CD4-positive, alpha-beta T cell treated with Interleukin-21 for 1 hour (primary cell): ENCODE measurements at regions not wholly inside any gene's neighbourhood (a gene's known extent, or its start where the extent isn't known, plus 50 kb on each side); places are given as distances from the start of the nearest gene placed in this dataset.
"Not testable (repeated sequence)": the region's sequence is repeated elsewhere in the genome, so short reads cannot be mapped to it uniquely, and the experiment has no call there.

Source experiments
- DNase-seq: peaks from one replicate; pipeline ENCODE4 v3.0.0-alpha.2; 2020

DNA sequence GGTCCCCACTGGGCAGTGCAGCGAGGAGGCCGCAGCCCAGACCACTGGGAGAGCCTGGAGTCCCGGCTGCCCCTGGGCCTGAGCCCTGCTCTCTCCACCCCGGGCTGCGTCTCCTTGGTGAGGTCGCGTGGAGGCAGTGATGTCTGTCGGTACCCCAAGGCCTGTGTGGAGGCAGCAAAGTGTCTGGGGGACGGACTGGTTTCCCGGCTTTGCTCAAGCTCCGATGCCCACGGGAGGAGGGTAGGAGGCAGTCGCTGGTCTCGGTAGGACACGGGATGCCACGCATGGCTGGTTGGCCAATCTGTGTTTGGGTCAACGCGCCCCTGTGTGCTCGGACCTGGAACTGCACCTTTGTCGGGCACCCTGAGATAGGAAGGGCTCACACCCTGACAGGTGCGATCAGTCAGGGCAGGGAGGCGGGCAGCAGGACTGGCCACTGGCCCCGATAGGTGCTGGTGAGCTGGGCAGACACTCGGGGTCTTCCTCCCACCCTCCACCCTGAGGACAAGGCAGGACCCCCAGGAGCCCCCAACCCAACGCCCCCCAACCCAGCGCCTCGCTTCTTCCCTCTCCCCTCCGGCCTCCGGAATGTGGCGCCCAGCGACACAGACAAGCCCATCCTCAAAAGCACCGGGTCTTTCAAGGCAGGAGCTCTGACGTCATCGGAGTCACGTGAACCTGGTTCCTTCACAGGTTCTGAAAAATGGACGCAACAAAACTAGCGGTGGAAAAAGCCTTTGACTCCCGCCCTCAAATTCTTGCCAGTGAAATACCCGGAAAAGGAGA is 288.6 kb downstream of the NDUFA10 start:
- DNase-seq: no peak

DNA sequence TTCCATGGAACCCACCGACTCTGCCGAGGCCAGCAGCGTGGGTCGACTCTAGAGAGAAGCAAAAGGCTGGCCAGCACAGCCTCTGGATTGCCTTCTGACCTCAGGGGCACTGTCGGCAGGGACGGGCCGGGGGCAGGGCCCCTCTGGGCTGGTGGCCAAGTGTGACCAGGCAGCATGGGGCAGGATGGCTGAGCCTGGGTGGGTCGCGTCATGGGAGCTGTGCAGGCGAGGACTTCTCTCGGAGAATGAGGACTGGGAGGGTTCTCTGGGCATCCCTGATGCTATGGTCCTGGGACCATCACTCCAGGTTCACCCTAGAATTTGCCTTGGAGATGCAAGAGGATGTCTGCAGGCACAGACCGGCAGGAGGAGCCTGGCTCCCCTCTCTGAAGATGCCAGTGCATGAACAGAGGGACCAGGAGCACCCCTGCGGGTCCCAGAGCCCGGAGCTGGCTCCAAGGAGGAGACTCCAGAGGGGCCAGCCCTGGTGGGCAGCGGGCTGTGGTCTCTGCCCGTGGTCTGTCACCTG is 289.2 kb downstream of the NDUFA10 start:
- no peak for DNase-seq

DNA sequence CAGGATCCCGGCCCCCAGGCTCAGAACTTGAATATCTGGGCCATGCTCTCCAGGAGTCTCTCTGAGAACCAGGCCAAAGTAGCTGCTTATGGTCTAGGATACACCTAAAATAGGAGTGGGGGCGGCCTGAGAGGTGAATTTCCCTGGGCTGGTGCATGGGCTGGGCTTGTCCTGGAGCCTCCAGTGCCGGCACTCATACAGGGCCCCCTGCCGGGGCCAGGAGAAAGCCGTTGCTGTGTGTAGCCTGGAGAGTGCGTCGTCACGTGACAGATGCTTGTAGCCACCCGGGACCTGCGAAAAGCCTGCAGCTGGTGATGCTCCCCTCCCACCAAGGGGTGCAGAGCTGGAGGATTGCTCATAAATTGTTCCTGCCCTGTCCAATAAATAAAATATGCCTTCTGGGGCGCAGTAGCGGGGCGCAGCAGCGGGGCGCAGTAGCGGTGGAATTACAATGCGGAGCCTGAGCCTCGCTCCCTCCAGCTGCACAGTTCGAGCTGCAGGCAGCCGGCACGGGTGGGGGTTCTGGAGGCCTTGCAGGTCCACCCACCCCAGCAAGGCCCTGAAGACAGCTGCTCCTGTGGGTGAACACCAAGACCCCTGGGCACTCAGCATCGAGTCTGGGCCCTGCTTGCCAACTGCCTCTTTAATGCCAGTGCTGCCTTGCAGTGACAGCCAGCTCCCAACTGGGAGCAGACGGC is 289.9 kb downstream of the NDUFA10 start:
- DNase-seq: no peak

DNA sequence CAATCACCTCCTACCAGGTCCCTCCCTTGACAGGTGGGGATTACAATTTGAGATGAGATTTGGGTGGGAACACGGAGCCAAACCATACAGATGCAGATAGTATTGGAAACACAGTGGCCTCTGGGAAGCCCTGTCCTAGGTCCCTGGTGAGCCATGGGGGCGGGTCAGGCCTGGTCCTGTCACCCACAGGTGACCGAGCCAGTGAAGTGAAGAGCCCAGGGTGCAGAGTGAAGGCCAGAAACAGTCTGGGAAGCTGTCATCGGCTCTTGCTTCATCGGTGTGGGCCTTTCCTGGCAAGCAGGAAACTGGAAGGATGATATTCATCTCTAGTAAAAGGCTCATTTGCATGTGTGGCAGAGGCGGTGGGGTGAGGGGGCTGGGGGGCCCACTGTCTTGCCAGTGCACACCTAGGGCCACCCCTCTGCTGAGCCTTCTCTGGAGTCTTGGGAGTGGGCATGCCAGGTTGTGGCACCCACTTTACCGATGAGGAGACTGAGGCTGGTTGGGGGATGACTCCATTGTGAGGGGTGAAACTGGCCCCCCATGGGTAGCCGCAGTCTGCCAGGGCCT is 290.6 kb downstream of the NDUFA10 start:
- DNase-seq: no peak

DNA sequence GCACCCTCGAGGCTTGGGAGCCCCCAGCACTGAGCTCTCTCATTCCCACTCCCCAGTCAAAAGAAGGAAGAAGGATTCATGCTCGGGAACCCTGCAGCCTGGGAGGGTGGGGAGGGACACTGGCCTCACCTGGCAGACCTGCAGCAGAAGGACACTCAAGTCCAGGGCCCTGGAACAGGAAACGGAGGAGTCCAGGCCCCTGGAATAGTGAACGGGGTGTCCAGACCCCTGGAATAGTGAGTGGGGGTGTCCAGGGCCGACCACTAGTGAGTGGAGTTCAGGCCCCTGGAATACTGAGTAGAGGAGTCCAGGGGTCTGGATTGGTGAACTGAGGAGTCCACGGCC is 292.5 kb downstream of the NDUFA10 start:
- no peak for DNase-seq

DNA sequence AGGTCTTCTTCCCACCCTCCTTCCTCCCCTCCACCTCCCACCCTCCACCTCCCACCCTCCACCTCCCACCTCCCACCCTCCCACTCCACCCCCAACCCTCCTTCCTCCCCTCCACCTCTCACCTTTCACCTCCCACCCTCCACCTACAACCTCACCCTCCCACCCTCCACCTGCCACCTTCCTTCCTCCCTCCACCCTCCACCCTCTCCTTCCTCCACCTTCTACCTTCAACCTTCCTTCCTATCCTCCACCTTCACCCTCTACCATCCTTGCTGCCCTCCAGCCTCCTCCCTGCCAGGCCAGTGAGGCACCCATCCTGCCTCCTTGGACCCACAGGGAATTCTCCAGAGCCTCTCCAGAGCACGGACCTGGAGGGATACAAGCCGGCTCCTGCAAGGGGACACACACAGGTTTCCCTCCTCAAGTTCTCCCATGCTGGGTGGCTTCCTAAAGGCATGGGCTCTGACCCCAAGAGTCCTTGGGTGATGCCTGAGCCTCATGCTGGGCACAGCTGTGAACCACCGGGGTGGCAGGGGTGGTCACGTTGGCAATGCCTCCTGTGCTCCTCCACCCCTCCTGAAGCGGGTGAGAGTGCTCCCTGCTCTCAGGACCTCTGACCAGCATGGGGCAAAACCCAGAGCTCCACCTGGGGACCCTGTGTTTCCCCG is 293.0 kb downstream of the NDUFA10 start:
- no peak for DNase-seq

DNA sequence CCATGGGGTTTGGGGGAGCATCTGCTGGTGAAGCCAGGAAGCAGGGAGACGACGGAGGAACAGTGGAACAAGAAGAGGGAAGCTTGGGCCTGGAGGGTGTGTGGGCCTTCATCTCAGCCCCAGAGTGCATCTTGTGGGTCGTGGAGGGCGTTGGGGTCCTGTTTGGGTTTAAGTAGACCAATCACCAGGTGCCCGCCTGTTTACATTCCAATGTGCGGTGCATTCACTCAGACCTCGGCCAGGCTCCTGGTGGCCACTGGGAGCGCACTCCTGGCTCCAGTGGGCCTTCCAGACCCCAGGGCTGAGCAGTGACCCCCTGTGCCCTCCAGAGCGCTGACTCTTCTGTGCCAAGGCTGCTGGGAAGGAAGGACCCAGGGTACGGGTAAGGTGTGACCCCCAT is 293.7 kb downstream of the NDUFA10 start:
- no peak for DNase-seq

DNA sequence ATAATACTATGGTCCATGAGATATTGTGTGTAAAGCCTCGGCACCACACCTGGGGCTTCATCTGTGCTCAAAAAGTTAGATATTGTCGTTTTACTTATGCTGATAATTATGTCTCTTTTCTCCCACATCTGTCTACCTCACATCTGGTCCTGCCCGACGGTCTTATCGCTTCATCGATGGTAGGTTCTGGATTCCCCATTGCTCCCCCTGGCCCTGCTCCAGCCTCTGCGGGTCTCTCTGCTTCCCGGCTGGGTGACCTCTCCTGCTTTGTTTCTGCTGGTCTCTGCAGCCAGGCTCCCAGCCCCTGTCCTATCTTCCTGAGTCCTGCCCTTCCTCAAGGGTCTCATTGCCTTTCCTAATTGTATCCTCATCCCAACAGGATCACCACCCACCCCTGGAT is 294.2 kb downstream of the NDUFA10 start:
- no peak for DNase-seq

DNA sequence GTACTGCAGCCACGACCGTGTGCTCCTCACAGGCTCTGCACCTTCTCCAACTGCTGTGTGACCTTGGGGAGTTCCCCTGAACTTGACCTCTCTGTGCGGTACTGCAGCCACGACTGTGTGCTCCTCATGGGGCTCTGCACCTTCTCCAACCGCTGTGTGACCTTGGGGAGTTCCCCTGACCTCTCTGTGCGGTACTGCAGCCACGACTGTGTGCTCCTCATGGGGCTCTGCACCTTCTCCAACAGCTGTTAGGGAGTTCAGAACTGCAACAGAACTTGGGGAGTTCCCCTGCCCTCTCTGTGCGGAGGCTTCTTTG is 294.6 kb downstream of the NDUFA10 start:
- DNase-seq: not testable (repeated sequence)

DNA sequence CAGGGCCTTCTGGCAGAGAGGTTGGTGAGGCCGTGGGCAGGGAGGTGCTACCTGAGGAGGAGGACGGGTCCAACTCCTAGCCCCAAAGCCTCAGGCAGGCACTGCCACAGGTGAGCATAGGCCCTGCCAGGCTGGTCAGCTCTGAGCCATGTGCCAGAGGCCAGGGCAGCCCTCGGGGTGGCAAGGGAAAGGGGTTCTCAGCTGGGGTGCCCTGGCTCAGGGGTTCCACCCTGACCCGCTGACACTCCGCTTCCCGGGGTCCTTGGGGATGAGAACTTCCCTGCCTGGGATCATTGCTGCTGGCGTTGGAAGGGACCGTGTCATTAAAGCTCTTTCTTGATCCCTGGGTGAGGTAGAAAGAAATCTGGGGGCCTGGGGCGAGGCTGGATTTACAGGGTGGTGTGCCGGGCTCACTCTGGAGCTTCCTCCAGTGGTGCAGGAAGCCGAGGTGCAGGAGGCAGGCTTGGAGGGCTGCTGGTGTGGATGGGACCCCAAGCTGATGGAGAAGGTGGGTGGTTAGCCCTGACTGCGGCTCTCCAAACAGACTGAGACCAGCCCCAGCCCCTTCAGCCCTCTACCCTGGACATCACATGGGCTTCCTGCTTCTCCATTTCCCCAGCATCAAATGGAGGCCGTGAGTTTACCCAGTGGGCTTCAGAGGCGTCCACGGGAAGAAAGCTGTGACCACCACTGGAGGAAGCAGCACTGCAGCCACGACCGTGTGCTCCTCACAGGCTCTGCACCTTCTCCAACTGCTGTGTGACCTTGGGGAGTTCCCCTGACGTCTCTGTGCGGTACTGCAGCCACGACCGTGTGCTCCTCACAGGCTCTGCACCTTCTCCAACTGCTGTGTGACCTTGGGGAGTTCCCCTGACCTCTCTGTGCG is 295.2 kb downstream of the NDUFA10 start:
- DNase-seq: peak; percentile 1

DNA sequence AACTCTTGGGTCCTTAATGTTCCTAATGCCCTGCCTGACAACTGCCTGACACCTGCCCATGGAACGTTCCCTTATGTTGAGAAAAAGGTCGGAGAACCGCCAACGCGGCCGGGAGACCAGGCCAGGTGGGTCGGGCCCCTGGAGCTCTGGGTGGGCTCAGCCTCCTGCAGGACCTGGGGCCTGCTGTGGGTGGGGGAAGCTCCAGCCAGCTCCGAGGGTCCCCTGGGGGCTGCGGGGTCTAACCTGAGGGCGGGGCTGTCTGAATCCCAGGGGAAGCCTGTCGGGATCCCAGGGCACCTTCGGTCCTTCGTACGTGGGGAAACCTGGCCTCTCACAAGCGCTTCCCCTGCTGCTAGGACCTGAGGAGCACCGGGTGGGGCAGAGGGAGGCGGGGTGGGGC is 296.0 kb downstream of the NDUFA10 start:
- DNase-seq: no peak

DNA sequence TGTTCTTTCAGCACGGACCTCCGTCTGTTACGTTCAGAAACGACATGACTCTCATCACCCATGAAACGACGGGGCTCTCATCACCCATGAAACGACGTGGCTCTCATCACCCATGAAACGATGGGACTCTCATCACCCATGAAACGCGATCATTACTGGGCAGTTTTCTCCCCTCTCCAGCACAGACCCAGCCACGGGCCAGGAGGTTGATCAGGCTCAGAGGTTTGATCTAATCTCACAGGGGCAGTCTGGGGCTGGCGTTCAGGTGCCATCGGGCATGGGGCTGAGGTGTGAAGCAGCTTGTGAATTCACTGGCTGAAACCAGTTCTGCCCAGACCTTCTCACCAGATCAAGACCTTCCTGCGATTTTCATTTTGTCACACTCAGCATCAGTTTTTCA is 296.4 kb downstream of the NDUFA10 start:
- DNase-seq: no peak

DNA sequence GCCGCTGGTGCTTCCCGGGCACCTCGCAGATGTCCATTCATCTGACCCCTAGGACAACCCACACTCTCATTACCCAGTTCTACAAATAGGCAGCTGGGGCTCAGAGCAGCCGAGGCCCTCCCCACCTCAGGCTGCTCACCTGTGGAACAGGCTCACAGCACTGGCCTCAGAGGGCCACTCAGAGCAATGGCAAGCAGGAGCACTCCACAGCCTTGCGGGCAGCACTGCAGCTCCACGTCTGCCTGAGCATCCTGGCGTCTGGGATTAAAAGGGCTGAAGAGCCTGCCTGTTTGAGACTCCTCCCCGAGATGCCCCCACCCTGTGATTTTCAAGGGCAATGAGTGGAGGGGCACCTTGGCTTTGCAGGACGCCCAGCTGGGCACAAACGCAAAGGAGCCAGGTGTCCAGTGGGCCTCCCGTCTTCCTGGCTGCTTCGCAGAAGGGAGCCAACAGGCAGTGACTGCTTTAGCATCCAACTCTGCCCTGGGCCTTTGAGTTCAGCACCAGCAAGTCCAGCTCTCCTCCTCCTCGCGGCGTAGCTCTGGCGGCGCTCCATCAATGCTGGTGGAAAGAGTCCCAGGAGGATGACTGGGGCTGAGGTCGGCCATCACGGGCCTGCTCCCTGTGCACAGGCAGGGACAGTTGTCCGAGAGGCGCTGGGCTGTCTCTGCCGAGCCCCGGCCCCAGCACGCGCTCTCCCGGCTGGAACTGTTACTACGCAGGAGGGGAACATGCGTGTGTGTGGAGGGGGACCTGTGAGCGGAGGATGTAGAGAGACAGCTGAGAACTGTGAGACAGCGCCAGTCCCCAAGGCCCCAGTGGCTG is 297.2 kb downstream of the NDUFA10 start:
- DNase-seq: no peak

DNA sequence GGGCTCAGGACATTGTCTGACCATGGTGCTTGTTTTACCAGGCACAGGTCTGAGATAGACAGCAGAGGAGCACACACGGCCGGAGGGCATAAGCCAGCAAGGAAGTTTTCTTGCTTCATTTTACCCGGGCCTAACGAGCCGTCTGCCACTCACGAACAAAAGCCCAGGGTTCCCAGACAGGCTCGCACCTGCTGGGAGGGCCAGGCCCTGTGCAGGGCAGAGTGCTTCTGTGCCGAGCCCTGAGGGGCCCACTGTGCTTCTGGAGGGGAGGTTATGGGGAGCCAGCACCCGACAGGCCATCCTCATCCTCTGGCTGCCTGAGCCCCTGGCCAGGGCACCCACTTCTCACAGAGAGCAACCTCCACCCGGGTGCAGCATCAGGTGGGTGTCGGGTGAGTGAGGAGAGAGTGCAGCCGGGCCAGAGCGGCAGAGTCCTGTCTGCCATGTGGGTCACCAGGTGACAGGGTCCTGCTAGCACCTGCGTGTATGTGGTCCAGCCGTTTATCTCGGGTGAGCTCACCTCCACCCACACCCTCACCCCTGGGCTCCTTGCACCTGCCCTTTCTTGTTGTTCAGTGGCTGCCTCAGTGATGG is 297.9 kb downstream of the NDUFA10 start:
- DNase-seq: no peak

DNA sequence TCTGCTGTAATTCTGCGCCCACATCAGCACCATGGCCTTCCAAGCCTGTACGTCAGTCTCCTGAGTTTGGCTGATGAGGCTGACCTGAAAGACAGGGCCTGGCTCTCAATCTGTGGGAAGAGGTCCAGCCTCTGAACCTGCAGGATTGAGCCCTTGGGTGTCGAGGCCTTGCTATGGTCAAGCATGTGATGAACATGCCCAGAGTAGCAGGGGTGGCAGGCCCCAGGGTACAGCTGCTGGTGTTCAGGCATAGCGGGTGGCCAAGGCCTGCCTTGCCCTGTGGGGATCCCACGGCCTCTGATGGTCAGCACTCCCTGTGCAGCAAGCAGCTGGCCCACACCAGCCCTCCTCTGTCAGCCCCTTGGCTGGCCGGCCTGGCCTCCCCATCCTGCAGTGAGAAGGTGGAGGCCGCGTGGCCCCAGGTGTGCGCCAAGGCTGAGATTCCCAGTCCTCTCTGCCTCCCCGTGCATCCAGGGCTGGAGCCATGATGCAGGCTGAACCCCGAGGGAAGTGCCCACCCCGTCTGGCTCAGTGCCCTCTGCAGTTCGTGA is 298.4 kb downstream of the NDUFA10 start:
- no peak for DNase-seq

DNA sequence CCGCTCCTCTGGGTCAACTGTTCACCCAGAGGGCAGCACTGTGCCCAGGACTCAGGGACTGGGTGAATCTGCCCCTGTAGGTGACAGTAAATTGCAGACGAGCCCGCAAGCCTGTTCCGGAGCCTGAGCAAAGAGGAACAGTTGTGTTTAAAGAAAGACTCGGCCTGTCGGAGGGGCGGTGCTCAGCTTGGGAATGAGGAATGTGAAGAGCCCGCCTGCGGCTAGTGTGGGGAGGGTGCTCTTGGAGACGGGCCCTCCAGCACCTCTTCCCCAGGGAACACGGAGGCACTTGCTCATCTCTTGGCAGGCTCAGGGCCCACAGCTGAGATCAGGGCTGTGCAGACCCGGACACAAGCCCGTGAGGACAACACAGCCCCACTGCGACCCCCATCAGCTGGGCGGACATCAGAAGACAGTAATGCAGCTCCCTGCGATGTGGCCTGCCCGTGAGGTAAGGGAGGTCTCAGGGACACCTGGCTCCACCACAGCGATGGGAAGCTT is 299.0 kb downstream of the NDUFA10 start:
- no peak for DNase-seq

DNA sequence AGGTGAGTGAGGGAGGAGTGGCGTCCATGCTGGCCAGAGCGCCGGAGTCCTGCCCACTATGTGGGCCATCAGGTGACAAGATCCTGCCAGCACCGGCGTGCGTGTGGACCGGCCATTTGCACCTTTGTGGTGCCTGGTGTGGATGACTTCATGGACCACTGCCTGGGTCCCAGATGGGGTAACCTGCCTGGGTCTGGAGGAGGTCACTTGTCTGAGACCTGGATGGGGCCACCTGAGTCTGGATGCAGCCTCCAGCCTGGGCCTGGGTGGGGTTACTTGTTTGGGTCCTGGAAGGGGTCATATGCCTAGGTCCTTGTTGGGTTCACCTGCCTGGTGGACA is 299.6 kb downstream of the NDUFA10 start:
- DNase-seq: no peak

DNA sequence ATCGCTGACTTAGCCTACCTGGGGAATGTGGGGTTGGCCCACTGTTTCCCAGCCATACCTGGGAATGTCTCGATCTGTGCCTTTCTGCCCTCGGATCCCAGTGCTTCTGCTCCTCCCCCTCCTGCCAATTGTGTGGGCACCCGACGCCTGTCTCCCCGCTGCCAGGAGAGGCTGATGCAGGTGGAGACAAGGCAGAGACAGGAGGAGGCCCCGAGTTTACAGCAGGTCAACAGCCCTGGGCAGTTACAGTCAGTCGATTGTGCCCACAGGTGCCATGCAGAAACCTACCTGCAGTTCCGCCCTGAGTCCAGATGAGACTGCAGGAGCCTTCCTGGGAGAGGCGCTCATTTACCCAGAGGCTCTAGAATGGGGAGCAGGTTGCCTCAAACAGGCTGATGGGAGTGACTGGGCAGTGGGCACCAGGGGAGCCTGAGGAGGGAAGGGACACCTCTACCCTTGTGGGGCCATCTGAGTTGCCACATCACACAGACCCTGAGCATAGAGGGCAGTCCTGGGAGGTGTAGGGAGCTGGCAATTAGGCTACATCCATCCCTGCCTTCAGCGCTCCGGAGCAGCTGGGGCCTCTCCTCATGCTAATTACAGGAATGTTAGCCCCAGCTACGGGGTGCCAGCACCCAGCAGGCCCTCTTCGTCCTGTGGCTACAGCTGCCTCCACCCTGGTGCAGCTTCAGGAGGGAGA is 300.1 kb downstream of the NDUFA10 start:
- no peak for DNase-seq

DNA sequence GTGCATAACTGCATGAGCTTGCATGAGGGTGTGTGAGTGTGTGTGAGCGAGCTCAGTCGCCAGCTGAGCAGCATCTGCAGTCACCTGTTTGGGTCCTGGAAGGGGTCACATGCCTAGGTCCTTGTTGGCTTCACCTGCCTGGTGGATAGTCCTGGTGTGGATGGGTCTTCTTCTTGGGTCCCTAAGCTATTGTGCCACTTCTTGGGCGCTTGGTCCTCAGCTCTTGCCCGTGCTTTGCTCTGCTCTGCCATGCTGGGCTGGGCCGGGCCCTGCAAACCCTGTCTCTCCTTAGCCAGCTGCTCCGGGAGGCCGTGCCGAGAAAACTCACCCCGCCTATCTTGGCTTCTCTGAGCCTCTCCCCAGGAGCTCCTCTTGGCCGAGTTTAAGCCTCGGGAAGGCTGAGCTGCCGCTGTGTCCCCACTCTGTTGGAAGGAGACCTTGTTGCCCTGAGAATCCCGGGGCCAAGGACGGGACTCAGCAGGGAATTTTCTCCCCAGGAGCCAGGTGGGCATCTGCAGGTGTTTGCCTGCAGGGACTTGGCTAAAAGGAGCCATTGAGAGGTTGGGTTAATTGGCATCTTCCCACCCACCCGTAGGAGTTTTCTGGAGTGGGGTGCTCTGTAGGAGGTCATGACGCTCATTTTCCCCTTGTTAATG is 300.8 kb downstream of the NDUFA10 start:
- DNase-seq: no peak
